NCI-H2227 (cell line): ENCODE measurements at regions not wholly inside any gene's neighbourhood (a gene's known extent, or its start where the extent isn't known, plus 50 kb on each side); places are given as distances from the start of the nearest gene placed in this dataset.

Source experiments
- DNase-seq: peaks from one replicate; lab custom pipeline; 2025; ENCODE audit not compliant: unreplicated experiment; lab: John Stamatoyannopoulos, UW

- no peak for DNase-seq
These were observed 138.1 kb upstream of the PTPN1 start for GRCh38 chr20:50371878-50372769.

GRCh38 chr20:50372770-50373088 is 137.5 kb upstream of the PTPN1 start:
- DNase-seq, result no peak

- no peak for DNase-seq
These were observed 136.4 kb upstream of the PTPN1 start for GRCh38 chr20:50373674-50374286.

GRCh38 chr20:50374541-50375078 is 135.6 kb upstream of the PTPN1 start:
- DNase-seq, result no peak

- DNase-seq, result no peak
These were observed 133.8 kb upstream of the PTPN1 start for GRCh38 chr20:50376179-50376887.

- no peak for DNase-seq
These were observed 133.2 kb upstream of the PTPN1 start for GRCh38 chr20:50376888-50377459.

GRCh38 chr20:50378170-50379000 is 131.8 kb upstream of the PTPN1 start:
- no peak for DNase-seq

GRCh38 chr20:50379049-50379990 is 130.9 kb upstream of the PTPN1 start:
- DNase-seq, result peak; percentile 21

- DNase-seq, result no peak
These were observed 130.0 kb upstream of the PTPN1 start for GRCh38 chr20:50379991-50380696.

GRCh38 chr20:50380697-50381040 is 129.5 kb upstream of the PTPN1 start:
- DNase-seq, result no peak

- DNase-seq, result no peak
These were observed 129.0 kb upstream of the PTPN1 start for GRCh38 chr20:50381075-50381732.

GRCh38 chr20:50381771-50382593 is 128.2 kb upstream of the PTPN1 start:
- no peak for DNase-seq

- DNase-seq, result no peak
These were observed 124.2 kb upstream of the PTPN1 start for GRCh38 chr20:50385733-50386640.

- DNase-seq, result no peak
These were observed 123.6 kb upstream of the PTPN1 start for GRCh38 chr20:50386641-50386960.

GRCh38 chr20:50387218-50387995 is 122.8 kb upstream of the PTPN1 start:
- DNase-seq, result no peak

GRCh38 chr20:50387996-50388332 is 122.2 kb upstream of the PTPN1 start:
- no peak for DNase-seq
